HL-60 (cell line): ENCODE measurements at regions not wholly inside any gene's neighbourhood (a gene's known extent, or its start where the extent isn't known, plus 50 kb on each side); places are given as distances from the start of the nearest gene placed in this dataset.

Experiments
- DNase-seq, 2 experiments: peaks; one replicate each; pipeline ENCODE4 v3.0.0-alpha.2; 2010 to 2020; ENCODE audit warnings: low read depth in 1 of 2, low spot score in 1 of 2
- H3K27ac ChIP-seq: fragments of 250-450 bp; sonication (Bioruptor Pico); replicated peaks from 2 replicates; pipeline ENCODE4 v1.5.1; 2020; ENCODE audit warnings: mild to moderate bottlenecking, moderate library complexity
- H3K27me3 ChIP-seq: fragments of 250-450 bp; sonication (Bioruptor Pico); 2 replicates; pipeline ENCODE4 v1.5.1; 2021; ENCODE audit warnings: mild to moderate bottlenecking, moderate library complexity; ENCODE audit not compliant: insufficient read depth, poor library complexity, severe bottlenecking
- H3K4me3 ChIP-seq: replicated peaks from 2 replicates; pipeline ENCODE4 v1.5.1; 2011; ENCODE audit warnings: mild to moderate bottlenecking, control low read depth, low read length; ENCODE audit not compliant: insufficient read depth
- GABPA ChIP-seq: IDR thresholded peaks from 2 replicates; pipeline ENCODE4 v1.6.1; 2012; ENCODE audit warnings: low read depth
- POLR2AphosphoS5 ChIP-seq: IDR thresholded peaks from 2 replicates; pipeline ENCODE4 v1.6.1; 2012; ENCODE audit warnings: low read depth
- SPI1 ChIP-seq: IDR thresholded peaks from 2 replicates; pipeline ENCODE4 v1.6.1; 2012; ENCODE audit warnings: low read depth, mild to moderate bottlenecking, borderline replicate concordance
- TF ChIP-seq, protein P1 (sequence below): IDR thresholded peaks from 2 replicates; pipeline ENCODE4 v1.6.1; 2012; ENCODE audit warnings: low read depth; ENCODE audit not compliant: insufficient replicate concordance
- TF ChIP-seq, protein P2 (sequence below): IDR thresholded peaks from one replicate; pipeline ENCODE4 v1.5.1; 2011; ENCODE audit warnings: low read length, control low read depth, inconsistent platforms; ENCODE audit not compliant: insufficient read depth

DNA sequence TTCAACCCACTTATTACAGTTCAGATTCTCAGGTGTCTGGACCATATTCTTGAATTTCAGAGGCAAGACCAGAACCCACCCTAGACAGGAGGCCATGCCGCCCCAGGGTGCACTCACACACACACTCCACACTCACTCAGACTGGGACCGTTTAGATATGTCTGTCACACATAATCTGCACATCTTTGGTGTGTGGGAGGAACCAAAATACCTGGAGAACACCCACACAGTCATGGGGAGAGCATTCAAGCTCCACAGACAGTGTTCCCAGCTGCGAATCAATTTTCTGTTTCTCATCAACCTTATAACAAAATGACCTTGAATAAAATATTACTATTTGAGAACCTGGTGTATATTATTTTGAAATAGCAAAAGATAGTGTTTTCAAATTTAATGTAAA is 2353.0 kb downstream of the PCDH9 start:
- Histone ChIP-seq H3K27me3 (no peaks in the 10 kb centered on the region), H3K4me3 (no peak overlapping the region), H3K27ac (no peak overlapping the region)
- DNase-seq = no peak
- no peak for TF ChIP-seq SPI1

DNA sequence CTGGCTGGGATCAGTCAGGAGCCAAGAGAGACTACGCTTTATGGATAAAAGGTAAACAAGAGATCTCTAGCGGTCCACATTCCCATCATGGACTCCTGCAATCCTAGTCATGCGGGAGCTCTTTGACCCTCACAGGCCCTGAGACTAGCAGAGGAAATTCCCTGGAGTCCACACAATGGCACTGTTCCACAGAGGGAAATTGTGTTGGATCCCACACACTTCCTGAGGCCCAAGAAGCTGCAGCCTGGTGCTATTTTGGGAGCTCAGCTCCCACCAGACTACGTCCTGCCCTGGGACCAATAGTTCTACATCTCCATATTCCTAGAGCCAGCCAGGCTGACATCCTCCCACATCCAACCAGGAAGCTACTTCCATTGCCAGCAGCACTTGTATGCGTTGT is 2358.4 kb downstream of the PCDH9 start:
- no peak overlapping the region for H3K27ac ChIP-seq
- TF ChIP-seq SPI1 (no peak), POLR2AphosphoS5 (no peak), GABPA (no peak)
- TF ChIP-seq, protein P1, sequence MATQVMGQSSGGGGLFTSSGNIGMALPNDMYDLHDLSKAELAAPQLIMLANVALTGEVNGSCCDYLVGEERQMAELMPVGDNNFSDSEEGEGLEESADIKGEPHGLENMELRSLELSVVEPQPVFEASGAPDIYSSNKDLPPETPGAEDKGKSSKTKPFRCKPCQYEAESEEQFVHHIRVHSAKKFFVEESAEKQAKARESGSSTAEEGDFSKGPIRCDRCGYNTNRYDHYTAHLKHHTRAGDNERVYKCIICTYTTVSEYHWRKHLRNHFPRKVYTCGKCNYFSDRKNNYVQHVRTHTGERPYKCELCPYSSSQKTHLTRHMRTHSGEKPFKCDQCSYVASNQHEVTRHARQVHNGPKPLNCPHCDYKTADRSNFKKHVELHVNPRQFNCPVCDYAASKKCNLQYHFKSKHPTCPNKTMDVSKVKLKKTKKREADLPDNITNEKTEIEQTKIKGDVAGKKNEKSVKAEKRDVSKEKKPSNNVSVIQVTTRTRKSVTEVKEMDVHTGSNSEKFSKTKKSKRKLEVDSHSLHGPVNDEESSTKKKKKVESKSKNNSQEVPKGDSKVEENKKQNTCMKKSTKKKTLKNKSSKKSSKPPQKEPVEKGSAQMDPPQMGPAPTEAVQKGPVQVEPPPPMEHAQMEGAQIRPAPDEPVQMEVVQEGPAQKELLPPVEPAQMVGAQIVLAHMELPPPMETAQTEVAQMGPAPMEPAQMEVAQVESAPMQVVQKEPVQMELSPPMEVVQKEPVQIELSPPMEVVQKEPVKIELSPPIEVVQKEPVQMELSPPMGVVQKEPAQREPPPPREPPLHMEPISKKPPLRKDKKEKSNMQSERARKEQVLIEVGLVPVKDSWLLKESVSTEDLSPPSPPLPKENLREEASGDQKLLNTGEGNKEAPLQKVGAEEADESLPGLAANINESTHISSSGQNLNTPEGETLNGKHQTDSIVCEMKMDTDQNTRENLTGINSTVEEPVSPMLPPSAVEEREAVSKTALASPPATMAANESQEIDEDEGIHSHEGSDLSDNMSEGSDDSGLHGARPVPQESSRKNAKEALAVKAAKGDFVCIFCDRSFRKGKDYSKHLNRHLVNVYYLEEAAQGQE = no peak
- TF ChIP-seq, protein P2, sequence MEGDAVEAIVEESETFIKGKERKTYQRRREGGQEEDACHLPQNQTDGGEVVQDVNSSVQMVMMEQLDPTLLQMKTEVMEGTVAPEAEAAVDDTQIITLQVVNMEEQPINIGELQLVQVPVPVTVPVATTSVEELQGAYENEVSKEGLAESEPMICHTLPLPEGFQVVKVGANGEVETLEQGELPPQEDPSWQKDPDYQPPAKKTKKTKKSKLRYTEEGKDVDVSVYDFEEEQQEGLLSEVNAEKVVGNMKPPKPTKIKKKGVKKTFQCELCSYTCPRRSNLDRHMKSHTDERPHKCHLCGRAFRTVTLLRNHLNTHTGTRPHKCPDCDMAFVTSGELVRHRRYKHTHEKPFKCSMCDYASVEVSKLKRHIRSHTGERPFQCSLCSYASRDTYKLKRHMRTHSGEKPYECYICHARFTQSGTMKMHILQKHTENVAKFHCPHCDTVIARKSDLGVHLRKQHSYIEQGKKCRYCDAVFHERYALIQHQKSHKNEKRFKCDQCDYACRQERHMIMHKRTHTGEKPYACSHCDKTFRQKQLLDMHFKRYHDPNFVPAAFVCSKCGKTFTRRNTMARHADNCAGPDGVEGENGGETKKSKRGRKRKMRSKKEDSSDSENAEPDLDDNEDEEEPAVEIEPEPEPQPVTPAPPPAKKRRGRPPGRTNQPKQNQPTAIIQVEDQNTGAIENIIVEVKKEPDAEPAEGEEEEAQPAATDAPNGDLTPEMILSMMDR = no peak
- no peak for DNase-seq
- no peaks in the 10 kb centered on the region for H3K27me3 ChIP-seq
- H3K4me3 ChIP-seq = no peak overlapping the region

DNA sequence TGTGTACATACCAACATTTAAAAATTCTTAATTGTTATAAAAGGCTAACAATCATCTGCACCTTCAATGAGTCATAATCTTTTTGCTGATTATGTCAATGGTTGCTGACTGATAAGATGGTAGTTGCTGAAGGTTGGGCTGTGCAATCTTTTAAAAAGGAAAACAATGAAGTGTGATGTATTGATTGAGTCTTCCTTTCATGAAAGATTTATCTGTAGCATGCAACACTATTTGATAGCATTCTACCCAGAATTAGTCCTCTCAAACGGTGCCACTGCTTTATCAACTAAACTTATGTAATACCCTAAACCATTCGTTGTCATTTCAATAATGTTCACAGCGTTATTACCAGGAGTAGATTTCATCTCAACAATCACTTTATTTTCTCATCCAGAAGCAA is 2360.6 kb downstream of the PCDH9 start:
- H3K27me3 ChIP-seq = no peaks in the 10 kb centered on the region
- no peak overlapping the region for H3K4me3 ChIP-seq
- no peak for TF ChIP-seq GABPA
- TF ChIP-seq, protein P1 = no peak
- TF ChIP-seq, protein P2 = no peak
- no peak for TF ChIP-seq SPI1
- no peak for TF ChIP-seq POLR2AphosphoS5
- DNase-seq = no peak
- H3K27ac ChIP-seq = no peak overlapping the region

DNA sequence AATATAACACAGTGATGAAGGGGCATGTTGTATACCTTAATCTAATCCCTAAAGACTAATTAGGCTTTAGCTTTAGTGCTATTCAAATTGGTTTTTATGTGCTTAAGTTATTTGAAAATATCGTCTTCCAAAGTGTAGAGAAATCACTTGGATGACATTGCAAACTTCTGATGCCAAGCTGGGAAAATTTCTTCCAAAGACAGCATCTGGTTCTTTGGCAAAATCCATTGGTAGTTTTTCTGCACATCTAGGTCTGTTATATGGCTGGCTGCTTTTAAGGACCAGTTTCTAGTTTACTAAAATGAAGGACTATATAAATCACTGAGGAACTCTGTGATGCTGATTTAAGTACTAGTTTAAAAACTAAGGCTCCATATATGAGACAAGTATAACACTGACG is 2362.3 kb downstream of the PCDH9 start:
- Histone ChIP-seq H3K27ac (no peak overlapping the region), H3K4me3 (no peak overlapping the region), H3K27me3 (no peaks in the 10 kb centered on the region)
- DNase-seq = no peak
- no peak for TF ChIP-seq SPI1
- no peak for TF ChIP-seq POLR2AphosphoS5
- TF ChIP-seq, protein P2 = no peak
- TF ChIP-seq, protein P1 = no peak
- no peak for TF ChIP-seq GABPA
